NCI-H526 (cell line): ENCODE measurements at regions not wholly inside any gene's neighbourhood (a gene's known extent, or its start where the extent isn't known, plus 50 kb on each side); places are given as distances from the start of the nearest gene placed in this dataset.

ENCODE experiments used
- DNase-seq, 2 experiments: peaks; one replicate each; lab custom pipeline; 2025; lab: John Stamatoyannopoulos, UW

DNA sequence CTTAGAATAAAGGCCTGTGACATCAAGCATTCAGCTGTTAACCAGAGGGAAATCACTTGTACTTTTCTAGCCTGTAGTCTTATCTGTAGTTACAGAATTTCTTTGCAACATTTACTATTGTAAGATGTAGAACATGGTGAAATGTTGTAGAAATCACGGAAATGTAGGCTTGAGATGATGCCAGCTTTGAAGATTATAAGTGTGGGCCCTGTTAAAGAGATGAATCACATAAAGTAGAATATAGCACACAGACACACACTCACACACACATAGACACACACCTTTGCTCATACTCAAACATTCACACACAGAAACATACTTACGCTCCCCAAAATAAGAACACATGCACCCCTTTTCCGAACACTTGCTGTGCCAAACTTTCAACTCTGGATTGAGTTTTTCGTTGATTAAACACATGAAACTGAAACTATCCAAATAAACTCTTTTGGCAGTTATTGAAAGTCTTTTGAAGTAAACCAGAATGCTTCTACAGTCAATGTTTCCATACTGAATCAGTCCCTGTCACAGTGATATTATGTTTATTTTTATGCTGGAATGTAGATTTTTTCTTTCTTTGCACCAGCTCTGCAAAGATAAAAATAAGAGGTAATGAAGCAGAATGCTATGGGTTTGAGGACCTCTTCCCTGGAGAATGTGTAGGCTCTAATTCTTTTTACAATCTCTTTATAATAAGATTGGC is 230.3 kb upstream of the MEOX2 start:
- no peak for DNase-seq

DNA sequence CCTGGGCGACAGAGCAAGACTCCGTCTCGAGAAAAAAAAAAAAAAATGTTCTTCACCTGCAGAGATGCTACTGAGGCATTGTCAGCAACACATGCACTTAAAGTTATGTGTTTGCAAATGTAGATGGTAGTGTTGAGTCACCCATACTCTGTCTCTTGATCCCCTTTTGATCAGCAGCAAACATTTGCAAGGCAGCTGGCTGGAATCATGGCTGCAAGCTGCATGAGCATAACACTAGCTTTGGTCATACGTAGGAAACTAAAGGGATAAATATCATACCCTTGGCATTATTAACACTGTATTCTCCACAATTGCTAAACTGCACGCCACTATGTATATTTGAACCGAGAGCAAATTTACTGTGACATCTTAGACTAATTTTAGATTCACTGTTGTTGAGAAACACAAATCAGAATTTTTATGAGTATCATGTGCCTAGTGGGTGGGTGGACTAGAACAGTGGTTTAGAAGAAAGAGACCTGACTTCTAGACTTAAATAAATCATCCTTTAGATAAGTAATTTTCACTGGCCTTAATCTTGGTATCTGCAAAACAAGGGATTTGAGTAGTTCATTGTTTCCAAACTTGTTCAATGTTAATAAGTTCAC is 229.3 kb upstream of the MEOX2 start:
- no peak for DNase-seq

DNA sequence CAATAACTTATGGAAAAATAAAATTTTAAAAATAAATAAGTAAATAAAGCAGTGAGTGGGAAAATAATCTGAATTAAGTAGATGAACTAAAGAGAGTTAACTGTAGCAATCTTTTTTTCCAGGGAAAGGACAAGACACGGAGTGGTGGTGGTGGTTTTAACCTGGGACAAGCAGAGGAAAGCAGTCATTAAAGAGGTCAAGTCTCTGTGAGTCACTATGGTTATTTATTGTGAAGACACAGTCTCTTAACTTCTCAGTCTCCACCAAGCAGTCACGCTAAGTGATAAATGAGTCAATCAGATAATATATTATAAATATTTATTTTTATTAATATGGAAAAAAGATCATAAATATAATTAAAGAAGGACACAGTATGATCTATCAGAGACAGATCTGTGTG is 228.1 kb upstream of the MEOX2 start:
- no peak for DNase-seq

DNA sequence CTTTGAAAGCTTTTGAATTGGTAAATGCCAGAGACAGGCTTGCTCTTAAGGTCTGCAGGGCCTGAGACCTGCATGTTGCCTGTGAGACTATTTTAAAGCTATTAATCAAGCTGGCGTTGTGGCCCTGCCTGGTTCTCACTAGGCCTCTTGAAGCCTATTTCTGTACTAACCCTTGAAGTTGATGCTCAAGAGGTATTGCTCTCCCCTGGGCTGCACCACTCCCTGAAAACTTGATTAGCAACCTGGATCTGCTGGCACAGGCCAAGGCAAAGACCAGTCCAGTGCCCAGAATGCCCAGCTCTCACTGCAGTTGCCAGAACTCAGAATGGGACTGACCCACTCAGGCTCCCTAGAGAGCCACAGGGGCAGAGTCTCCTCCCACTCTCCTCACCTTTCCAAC is 220.0 kb upstream of the MEOX2 start:
- no peak for DNase-seq

DNA sequence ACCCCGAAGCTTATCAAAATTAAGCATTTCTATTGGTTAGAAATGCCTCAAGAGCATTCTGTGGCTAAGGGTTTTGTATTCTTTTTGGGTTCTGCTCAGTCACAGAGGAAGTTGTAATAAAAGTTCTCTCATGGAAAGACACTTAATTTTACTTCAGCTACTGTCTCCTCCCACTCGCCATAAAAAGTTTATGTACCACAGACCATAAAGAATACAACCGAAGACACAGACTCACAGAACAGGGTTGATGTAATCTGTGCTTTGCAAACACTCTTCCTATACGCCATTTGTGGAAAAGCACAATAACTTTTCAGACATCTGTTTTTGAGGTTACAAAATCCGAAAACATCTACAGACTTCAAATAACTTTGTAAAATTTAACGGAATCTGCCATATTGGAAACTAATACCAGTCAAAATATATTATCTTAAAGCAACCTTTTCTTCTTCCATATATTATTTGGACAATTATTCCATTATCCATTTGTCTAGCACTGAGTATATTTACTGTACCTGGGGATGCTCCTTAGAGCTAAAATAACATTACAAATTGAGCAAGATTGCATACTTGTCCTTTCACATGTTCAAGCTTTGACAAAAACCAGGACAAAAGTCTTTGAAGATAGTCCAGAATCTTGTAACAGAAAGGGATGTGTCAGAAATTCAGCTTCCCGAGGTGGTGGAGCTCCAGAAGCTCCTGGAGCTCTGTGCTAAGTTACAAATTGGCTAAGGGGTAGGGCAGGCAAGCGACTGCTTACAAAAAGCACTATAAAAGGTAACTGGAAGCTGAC is 219.0 kb upstream of the MEOX2 start:
- DNase-seq: no peak

DNA sequence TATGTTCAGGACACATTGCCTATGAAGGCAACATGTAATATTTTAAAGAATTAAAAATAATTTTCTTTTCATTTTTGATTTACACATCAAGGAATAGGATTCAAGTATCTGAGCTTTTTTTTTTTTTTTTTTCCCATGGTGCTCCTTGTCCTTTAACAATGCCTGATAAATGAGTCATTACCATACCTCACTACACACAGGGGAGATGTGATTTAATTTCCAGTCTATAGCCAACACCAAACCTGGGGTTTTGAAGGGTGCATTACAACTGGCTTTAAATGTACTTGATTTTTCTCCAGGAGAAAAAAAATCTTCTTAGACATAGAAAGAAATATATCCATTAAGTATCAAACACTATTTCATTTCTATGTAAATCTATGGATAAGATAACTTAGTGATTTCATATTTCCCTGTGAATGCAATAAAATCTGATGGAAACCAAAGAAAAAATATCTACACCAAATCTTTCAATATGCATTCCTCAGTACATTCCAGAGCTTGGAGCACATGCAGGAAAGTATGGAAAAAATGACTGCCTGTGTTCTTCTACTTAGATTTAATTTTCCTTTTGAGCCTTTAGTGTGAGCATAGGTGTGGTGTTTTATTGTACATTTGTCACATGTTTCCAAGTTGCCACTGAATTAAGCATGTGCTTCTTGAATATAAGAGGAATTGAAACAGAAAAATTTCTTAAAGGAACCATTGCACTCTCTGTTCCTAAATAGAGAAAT is 204.8 kb upstream of the MEOX2 start:
- DNase-seq: no peak

DNA sequence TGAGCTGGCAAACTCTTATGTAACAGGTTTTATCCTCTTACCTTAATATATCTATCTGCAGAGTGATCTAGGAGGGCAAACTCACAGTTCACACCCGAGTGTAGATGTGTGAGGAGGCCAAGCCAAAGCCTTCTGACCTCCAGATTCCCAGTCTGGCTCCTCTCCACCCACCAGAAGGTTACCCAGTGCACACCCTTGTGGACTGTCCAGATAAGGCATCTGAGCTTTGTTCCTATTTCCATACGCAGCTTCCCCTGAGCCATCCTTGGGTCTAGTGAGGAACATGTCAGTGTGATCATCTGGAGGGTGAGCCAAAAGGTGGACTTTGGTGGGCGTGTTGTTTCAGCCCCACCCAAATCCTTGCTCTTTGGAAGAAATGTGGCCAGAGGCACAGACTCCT is 203.0 kb upstream of the MEOX2 start:
- peak in 1 of 2 experiments; percentile 13 for DNase-seq

DNA sequence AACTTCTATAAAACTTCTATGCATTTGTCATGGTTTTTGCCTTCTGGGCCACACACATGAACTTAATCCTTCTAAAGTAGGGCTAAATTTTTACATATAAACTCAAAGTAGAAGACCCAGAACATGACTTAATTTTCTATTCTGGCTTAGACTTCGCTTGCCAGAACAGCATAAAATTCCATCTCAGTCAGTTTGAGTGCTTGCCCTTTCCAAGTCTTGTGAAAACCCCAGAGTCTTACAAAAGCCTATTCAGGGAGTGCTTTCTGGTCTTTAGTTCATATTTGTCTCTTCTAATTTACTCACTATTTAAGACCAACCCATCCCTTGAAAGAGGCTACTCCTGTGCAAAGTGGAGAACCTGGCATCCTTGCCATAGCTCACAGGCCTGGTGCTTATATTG is 201.6 kb upstream of the MEOX2 start:
- DNase-seq: no peak

DNA sequence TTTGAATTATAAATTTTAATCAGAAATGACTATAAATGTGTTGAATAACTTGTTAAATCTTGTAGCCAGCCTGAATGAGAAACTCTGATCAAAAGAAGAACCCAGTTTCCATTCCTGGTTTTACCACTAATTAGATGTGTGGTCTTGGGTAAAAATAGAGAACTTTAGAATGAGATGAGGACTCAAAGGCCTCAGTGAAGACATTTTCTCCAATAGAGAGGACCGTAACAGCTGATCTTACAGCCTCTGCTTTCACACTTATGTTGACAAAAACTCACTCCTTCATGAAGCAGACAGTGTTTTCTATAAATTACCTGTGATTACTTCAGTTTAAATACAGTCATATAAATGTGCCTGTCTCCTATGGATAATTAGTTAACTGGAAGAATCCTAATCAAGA is 200.1 kb upstream of the MEOX2 start:
- DNase-seq: no peak

DNA sequence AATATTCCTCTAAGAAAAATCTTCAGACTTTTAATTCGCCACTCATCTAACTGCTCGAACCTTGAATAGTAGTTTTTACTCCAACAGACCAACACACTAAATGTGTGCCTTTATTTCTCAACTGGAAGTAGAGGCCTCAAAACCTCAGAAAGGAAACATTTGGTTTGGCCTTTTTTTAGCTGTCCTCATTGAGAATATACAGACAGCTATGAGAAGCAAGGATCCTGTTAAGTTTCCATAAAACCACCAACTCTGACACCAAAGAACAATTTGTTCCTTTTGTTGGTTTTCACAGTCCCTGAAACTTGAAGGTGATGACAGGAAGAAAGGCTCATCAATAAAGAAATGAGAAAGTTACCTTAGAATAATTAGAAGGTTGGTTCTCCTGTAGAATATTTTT is 199.2 kb upstream of the MEOX2 start:
- DNase-seq: no peak

DNA sequence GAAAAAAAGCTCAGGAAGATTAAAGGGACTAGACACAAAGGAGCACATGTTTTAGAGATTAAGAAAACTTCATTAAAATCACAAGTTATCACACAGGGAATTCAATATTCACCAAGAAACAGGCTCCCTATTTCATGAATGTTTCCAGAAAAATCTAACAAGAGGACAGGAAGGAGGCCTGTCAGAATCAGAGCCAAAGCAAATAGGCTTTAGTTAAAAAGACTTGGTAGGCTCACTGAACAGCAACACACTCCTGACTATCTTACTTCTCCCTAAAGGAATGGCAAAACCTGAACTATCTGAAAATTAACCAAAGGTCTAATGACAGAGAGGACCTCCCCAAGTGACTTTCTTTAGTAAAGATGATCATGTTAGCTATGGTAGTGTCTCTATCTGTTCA is 188.3 kb upstream of the MEOX2 start:
- no peak for DNase-seq

DNA sequence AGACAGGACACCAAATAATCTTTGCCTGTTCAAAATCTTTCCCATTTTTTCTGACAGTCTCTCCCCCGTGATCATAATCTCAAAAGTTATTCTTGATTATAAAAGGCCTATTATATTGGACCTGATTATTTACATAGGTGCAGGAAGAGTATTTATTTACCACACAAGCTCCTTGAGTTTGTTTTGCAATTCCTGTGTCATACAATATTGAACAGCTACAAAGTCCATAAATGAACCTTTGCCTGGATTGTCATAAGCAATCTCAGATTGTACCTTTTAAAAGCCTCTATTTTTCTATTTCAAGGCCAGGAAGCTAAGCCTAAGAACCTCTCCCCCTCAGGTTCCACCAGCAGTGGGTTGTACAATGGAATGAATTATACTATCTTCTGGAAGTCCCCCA is 183.9 kb upstream of the MEOX2 start:
- no peak for DNase-seq

DNA sequence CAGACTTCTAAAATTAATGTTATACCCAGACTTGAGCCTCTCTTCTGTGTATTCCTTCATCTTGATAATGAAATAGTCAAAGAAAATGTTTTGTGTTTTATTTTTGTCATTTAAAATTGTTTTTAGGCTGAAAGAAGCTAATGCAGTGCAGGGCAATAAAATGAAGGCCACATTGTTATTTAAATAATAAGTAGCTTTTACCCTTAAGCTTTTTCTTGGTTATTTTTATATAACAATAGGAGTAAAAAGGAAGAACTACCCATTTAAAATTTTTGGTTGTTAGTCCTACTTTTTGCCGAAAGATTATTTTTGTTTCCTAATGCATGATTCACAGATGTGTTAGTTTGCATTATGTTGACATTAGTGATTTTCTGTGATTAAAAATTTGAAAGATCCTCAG is 181.0 kb upstream of the MEOX2 start:
- DNase-seq: no peak

DNA sequence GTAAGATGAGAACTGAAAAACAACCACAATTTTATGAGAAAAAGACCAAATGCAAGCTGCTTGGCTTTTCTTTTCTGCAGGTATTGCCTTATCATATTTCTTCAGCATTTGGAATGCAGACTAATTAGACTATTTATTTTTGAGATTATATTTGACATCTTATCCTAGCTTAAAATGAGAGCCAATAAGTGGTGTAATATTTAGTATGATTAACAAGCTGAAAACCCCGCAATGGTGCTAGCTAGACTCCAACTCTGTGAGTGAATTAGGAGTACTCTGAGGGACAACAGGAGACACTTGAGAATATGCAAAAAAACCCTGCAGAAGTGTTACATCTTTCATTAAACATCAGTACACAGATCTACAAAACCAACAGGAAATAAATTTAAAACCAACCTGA is 180.3 kb upstream of the MEOX2 start:
- no peak for DNase-seq

DNA sequence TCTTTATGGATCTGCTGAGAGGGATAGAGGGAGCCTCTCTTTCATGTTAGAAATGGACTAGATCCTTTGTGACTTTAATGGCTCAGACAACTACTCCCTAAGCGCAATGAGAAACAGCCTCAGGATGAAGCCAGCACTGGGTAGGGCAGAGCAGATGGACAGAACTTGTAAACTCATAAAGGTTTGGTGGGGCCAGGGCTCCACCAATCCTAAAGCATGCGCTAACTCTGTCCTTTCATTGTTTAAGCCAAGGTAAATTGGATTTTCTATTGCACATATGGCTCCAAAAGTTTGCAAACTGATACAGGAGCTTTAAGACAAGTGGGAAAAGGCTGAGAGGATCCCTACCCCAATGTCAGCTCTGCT is 178.1 kb upstream of the MEOX2 start:
- no peak for DNase-seq

DNA sequence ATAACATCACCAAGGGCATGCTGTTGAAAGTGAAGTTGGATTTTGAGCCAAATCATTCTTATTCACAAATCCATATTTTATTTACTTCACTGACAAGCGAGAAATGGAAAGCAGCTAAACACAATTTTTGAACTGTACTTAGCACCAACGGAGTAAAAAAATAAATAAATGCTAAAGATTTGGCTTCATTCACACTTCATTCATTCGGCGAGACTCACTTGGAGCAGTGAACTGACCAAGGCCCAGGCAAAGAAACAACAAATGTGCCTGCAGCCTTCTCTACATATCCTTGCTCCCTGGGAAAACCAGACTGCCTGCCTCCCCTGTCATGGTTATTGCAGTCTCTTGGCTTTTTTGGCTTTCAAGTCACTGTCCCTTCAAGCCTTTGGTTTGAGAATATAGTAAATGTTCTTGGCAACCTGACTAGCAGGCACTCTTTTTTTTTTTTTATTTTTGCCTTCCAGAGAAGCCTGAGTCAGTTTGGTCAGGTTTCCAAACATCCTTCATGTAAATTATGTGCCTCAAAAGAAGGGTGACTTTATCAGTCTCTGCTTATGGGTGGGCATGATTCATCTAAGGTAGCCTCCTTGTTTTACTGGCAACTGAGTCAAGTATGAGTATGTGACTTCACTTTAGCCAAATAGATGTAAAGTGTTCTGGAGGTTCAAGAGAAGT is 177.6 kb upstream of the MEOX2 start:
- no peak for DNase-seq

DNA sequence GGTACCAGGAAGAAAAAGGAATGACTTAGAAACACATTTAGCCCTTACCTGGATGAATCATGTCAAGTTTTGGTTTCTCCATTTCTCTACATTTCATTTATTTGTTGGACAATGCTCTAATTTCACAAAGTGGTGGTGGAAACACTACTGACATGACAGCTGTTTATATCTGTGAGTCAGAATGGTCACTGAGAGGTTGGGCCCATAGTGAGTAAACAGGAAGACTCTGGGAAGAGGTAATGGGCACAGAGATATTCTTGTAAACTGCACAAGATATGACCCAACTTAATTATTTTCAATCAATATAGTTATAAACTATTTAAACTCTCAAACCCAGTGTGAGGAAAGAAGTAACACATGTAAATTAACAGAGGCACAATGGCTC is 176.3 kb upstream of the MEOX2 start:
- DNase-seq: no peak

DNA sequence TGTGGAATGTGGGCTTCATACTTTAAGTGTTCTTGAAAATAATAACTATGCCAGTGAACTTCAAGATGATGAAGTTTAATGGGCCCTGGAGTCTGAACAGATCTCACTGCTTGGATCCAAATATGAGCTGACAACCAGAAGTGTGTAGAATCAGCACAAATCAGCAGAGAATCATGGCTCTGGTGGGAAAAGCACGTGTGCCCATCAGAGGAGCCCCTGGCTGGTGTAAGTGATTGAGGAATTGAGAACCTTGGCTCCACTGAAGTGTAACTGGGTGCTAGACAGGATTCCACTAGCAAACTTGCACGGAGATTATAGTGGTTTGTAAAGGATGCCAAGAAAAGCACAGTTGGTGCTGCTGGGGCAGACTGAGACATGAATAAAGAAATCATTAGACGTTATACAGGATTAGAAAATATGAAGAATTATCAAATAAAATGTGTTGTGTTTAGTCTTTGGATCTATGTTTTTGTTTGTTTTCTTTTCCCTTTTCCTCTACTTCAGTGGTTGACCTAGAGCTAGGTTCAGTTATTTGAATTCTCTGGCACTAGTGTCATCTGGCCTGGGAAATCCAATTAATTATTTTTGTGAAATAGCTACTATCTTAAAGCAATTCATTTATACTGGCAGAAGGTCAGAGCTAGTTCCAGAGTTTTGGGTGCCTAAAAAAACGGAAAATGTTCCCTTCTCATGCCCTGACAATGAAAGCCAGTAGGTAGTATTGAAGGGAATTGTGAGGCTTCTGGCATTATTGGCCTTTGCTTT is 175.7 kb upstream of the MEOX2 start:
- no peak for DNase-seq

DNA sequence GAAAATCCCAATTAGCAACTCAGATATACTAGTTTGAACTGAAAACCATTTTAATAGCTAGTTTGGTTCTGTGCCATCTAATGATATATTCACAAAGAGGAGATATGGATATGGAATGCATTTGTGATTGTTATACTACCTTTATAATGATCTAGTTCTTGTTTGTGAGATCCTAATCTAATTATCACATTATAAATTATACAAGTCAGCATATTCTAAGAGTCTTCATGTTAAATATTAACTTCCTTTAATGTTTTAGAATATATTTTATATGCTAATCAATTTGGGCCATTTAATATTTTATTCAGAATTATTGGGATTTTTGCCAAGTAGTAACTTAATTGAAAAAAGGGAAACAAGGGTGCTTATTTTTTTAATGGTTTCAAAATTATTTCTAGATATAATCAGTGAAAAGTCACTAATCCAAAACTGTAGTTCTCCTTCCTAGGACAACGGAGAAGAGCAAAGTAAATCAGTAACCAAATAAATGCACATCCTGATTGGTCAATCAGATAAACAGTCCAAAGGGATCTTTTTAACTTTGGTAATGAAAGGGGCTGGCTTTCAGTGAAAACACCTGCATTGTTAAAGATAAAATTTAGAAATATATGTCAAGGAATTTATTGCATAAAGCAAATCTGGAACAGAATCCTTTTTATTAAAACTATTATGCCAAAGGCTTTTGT is 173.9 kb upstream of the MEOX2 start:
- no peak for DNase-seq

DNA sequence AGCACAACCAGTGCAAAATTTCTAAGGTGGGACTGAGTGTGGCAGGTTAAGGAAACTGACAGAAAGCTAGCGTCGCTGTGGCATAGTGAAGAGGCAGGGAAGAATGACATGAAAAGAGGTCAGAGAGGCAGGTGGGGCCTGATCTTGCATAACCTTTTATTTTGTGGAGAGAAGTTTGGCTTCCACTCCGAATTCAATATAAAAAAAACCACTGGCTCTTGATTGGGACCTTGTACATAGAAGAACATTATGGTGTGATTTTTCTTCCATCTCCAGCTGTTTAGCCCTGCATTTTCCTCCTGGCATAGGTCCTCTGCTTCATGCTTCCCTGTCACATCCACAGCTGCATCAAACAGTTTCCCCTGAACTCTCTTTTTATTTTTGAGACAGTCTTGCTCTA is 170.5 kb upstream of the MEOX2 start:
- no peak for DNase-seq

DNA sequence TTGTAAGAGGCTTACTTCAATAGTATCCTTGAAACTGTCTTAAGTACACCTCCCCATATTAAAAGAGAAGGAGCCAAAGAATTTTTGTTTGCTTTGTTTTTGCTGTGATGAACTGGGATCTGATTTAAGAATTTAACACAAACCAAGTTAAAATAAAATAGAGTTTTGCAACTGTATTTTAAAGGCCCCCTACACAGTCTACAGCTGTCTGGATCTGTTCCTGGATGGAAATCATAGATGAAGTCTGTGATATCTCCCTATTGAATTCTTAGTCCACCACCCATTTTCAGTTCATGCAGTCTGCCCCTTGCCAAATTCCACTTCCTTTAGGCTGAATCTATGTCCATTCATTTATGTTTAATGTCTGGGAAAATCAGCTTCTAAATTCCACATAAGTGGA is 169.8 kb upstream of the MEOX2 start:
- DNase-seq: no peak
